ENCODE measurements at regions not wholly inside any gene's neighbourhood (a gene's known extent, or its start where the extent isn't known, plus 50 kb on each side); places are given as distances from the start of the nearest gene placed in this dataset.

DNA sequence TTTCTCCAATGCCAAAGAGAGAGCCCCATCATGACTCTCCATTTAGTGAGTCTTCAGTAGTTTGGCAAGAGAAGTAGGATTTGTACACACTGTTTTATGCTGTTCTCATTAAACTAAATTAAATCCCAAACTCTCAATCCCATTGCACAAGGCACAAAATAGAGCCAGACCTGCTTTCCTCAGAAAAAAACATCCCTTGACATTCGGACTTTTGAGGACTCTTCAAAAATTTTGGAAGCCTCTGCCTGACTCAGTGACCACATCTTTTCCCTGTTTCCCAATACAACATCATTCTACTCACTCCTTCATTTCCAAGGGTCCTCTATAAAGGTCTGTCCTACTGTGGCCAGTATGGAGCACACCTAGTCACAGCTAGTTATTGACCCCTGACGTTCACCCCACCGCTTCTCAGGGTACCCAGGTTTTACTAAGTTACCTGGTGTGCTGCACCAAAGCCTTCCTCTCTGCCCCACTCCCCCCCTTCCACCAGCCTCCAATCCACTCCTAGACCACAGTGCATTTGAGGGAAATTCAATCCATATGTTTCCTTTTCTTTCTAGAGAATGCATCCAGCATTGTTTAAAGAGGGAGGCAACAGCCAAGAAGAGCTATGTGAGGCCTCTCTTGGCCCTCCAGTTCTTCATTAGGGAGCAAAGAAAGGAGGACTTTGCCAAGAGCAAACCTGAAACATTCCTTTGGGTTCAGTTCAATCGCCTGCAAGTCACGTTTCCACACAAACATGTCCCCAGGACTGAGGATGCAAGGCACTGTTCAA lies 428.7 kb downstream of the PLPP3 start:
- DNase-seq (ENCODE audit: low spot score), result no peak

GRCh38 chr1:56149761-56150160 lies 429.6 kb downstream of the PLPP3 start:
- DNase-seq (ENCODE audit: low spot score), result no peak

- no peak for DNase-seq (ENCODE audit: low spot score)
Observed at GRCh38 chr1:56148326-56149193, 430.8 kb downstream of the PLPP3 start.

- no peak for DNase-seq (ENCODE audit: low spot score)
Observed at GRCh38 chr1:56147459-56147858, 431.9 kb downstream of the PLPP3 start.

DNA sequence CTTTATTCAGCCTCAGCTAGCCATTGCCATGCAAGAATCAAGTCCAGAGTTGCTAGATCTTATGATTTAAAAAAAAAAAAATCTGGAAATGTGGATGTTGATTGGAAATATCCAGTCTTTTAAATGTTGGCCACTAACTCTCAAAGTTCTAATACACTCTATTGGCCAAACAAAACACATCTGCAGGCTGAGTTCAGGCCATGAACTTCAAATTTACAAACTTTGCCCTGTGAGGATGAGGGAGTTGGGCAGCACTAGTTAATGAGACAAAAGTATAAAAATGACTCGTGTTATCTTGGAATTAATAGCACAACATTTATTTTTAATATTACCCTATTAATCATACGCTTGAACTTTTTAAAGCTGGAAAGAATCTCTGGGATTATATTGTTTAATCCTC lies 432.3 kb downstream of the PLPP3 start:
- DNase-seq (ENCODE audit: low spot score), result no peak

DNA sequence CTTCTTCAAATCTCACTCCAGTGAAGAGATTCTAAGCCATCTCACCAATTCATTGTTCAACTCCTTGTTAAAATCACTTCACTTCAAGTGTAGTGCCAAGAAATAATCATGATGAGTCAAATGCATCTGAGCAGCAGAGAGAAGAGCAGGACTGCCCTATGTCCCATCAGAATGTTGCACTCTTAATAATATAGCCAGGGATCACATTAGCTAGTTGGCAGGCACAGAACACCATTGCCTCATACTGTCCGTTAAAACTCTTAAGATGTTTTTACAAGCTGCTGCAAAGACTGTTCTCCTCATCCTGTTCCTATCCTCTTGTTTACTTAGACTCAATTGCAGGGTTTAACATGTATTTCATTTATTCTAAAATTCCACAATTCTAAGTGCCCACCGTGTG lies 432.9 kb downstream of the PLPP3 start:
- DNase-seq (ENCODE audit: low spot score), result no peak

DNA sequence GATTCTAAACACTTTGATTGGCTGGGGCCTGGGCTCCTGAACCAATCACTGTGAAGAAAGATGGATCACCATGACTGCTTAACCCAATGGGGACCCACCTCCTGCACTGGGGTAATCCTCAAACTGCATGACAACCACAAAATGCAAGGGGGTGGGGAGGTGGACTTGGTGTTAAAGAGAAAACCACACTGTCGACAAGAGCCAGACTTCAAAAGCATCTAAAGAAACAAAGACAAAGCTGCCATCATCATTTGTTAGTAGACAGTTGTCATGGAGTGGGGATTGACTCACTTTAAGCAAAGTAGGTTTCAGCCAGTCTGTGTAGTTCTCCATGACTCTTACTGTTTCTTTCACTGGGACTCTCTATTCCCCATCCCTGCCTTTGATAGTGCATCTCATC lies 433.8 kb downstream of the PLPP3 start:
- no peak for DNase-seq (ENCODE audit: low spot score)

- no peak for DNase-seq (ENCODE audit: low spot score)
Observed at GRCh38 chr1:56142301-56142700, 437.1 kb downstream of the PLPP3 start.

DNA sequence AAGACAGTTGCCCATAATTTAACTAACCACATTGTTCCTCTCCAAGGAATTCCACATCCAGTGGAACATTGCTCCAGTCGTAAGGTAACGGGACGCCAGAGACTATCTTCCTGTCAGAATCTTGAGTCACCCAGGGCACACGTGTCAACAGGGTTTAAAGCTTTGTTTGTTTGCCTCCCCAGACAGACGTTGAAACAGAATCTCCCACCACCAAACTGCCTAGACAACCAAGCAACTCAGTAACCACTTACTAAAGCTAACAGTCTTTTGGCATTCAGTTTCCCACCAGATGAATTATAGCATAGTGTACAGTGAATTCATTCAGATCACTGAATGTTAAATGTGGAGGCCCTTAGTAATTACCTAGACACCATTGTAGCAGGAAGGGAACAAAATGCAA lies 439.5 kb downstream of the PLPP3 start:
- no peak for DNase-seq (ENCODE audit: low spot score)

GRCh38 chr1:56137521-56138505 lies 441.6 kb downstream of the PLPP3 start:
- DNase-seq (ENCODE audit: low spot score), result no peak

DNA sequence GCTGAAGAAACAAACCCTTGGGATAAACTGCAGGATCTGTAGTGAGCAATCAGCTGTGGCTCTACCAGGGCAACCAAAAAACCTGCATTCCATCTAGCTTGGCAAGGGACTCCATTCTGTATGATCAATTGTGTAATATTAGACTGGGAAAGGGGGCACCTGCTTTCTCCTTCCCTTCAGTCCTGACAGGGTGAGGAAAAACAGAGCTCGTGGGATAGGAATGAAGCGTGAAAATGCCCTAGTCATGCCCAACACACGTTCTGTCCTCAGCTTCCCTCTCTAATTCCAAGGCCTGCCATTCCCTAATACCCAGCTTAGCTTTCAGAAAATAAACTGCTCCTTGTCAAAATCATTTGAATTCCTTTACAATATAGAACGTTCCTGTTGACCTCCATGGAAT lies 442.3 kb downstream of the PLPP3 start:
- no peak for DNase-seq (ENCODE audit: low spot score)

- no peak for DNase-seq (ENCODE audit: low spot score)
Observed at GRCh38 chr1:56135864-56136147, 443.6 kb downstream of the PLPP3 start.

DNA sequence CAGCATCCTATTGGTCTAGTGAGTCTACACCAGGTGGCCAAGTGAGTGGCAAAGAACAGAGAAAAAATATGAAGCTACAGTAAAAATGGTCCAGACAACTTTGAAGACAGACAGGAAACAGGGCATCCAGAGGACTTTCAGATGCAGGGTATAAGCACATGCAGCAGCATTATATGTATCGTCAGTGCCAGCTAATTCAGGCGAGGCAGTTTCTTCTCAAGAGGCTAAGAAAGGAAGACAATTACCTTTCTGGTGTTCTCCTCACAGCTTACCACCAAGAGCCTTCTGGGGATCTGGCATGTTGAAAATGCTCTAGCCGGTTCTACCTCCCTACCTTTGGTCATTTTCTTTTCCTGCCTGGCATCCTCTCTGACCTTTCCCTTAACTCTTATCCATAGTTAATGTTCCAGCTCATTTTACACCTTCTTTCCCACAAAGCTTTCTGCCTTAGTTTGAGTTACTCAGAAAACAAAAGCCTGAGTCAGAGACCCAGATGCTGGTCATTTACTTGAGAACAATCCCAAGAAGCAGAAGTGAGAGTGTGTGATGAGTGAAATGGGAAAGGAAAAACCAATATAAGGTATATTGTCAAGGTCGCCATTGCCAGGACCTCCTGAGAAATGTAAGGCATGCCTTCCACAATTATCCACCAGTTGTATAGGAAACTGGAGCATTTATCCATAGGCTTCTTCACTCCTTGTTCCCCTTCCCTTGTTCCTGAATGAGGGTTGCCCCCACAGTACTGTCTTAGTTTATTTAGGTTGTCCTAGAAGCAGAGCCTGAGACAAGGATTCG lies 444.1 kb downstream of the PLPP3 start:
- no peak for DNase-seq (ENCODE audit: low spot score)

DNA sequence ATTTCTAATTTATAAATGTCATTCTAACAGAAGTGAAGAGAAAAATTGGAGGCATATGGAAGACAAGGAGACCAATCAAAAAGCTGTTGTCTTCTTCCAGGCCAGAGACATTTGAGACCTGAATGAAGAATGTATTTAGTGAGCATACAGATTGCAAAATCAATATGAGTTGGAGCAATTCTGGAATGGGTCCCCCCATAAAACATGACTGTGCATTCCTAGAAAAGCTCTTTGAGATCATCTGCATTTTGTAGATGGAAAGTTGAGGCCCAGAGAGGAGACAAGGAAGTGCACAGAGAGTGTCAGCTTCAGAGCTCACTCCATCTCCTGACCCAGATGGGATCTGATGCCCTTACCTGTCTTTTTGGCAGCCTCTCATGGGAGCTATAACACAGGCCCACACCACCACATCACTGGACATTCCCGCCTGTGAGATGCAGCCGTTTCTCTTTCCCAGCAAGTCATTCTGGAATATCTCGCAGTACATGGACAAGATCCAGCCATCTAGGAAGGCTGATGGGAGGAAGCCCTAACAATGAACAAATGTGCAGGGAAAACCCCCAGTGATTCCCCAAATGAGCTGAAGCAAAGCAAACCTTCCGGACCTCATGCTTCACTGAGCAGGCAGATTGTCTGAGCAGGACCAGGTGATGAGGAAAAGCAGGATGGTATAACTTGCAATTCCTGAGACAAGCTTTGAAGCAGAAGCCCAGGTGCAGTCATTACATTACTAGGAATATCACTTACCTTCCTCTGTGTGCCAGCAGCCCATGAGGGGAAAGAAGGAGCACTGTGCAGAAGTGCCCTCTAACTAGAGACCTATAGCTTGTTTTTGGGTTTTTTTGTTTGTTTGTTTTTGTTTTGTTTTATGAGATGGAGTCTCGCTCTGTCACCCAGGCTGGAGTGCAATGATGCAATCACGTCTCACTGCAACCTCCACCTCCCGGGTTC lies 445.6 kb downstream of the PLPP3 start:
- no peak for DNase-seq (ENCODE audit: low spot score)

GRCh38 chr1:56132520-56132919 lies 446.8 kb downstream of the PLPP3 start:
- DNase-seq (ENCODE audit: low spot score), result no peak

GRCh38 chr1:56129837-56130236 lies 449.5 kb downstream of the PLPP3 start:
- no peak for DNase-seq (ENCODE audit: low spot score)

DNA sequence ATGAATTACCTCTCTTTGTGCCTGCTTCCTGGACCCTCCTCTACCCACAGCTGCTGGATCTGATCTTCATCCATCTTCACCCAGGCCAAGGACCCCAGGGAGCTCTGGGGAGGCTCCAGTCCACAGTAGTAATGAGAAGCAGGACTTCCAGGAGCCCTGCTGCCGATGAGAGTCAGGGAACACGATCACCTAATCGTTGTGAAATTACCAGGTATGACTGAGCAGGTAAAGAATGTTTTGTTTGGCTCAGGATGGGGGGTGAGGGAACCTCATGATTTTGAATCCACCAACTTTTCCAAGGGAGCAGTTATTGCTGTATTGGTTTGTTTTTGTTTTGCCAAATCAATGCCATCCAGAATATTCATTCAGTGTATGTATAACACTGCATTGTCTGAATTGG lies 454.0 kb downstream of the PLPP3 start:
- no peak for DNase-seq (ENCODE audit: low spot score)

DNA sequence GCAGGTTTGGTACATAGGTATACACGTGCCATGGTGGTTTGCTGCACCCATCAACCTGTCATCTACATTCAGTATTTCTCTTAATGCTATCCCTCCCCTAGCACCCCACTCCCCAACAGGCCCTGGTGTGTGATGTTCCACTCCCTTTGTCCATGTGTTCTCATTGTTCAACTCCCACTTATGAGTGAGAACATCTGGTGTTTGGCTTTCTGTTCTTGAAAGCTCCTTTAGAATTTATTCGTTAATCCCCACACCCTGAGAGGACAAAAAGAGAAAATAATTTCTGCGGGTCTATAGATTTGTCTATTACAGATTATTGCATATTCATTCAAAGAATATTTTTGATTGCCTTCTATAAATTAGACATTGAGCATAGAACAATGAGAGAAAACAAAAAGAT lies 455.5 kb downstream of the PLPP3 start:
- DNase-seq (ENCODE audit: low spot score), result no peak

DNA sequence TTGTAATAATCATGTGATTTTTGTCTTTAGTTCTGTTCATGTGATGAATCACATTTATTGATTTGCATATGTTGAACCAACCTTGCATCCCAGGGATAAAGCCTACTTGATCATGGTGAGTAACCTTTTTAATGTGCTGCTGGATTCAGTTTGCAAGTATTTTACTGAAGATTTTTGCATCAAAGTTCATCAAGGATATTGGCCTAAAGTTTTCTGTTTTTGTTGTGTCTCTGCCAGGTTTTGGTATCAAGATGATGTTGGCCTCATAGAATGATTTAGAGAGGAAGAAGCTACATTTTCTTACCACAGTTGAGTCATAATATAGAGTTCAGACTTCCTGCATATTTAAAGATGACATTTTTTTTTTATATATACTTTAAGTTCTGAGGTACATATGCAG lies 455.9 kb downstream of the PLPP3 start:
- no peak for DNase-seq (ENCODE audit: low spot score)

- DNase-seq (ENCODE audit: low spot score), result no peak
Observed at GRCh38 chr1:56120021-56120420, 459.3 kb downstream of the PLPP3 start.

All from Ammon's horn (tissue), 1 donor.